Activated CD4-positive, alpha-beta memory T cell treated with anti-CD3 and anti-CD28 coated beads for 36 hours (primary cell): ENCODE measurements at regions not wholly inside any gene's neighbourhood (a gene's known extent, or its start where the extent isn't known, plus 50 kb on each side); places are given as distances from the start of the nearest gene placed in this dataset.
A peak's percentile ranks its signal among the peaks of the same experiment; 100 is the strongest.

Experiments used
- CTCF ChIA-PET: fragments of 350-600 bp; sonication (Branson Sonifier 250); formaldehyde crosslinking; loops from one replicate; lab custom pipeline; 2021; ENCODE audit warnings: antibody characterized with exemption, inconsistent platforms; lab: Charles Lee
- POLR2A ChIA-PET: fragments of 350-600 bp; sonication (Branson Sonifier 250); formaldehyde crosslinking; loops from one replicate; lab custom pipeline; 2021; ENCODE audit warnings: antibody characterized with exemption; lab: Charles Lee
- DNase-seq: peaks from one replicate; pipeline ENCODE4 v3.0.0-alpha.2; 2020
- H3K27ac Mint-ChIP-seq: one replicate; pipeline ENCODE4 v1.8.0; 2021; ENCODE audit warnings: mixed read lengths
- H3K27me3 Mint-ChIP-seq: one replicate; pipeline ENCODE4 v1.8.0; 2021; ENCODE audit warnings: mixed read lengths
- H3K36me3 Mint-ChIP-seq: one replicate; pipeline ENCODE4 v1.8.0; 2021; ENCODE audit warnings: mixed read lengths
- H3K4me1 Mint-ChIP-seq: one replicate; pipeline ENCODE4 v1.8.0; 2021; ENCODE audit warnings: low read depth, mixed read lengths
- H3K4me3 Mint-ChIP-seq: one replicate; pipeline ENCODE4 v1.8.0; 2021; ENCODE audit warnings: mild to moderate bottlenecking, mixed read lengths
- H3K9me3 Mint-ChIP-seq: one replicate; pipeline ENCODE4 v1.8.0; 2021; ENCODE audit warnings: mixed read lengths
- intact Hi-C: fragments of 100-400 bp; cut with micrococcal nuclease; formaldehyde crosslinking; loops from one replicate; pipeline ENCODE4 v1.15.1; 2023

DNA sequence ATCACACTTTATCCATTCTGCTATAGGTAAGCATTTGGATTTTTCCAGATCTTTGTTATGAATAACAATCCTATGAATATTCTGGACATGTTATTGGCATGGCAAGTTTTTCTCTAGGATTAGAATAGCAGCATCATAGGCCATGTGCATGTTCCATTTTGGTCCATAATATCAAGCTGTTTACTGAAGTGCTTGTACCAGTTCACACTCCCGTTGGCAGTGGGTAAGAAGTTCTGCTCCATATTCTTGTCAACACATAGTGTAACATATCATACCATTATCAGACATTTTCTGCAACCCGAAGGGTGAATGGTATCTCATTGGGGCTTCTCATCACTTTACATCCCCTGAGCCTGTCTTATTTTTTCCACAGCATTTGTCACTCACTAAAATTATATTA, 661.9 kb upstream of the SALL1 start:
- peaks cover 11% of the 10 kb centered on the region for H3K9me3 Mint-ChIP-seq
- no peaks in the 10 kb centered on the region for H3K4me1 Mint-ChIP-seq
- intact Hi-C loops: no loop called here
- H3K36me3 Mint-ChIP-seq: no peaks in the 10 kb centered on the region
- H3K4me3 Mint-ChIP-seq: no peak overlapping the region
- CTCF ChIA-PET: no interaction called here
- DNase-seq: no peak
- H3K27me3 Mint-ChIP-seq: no peaks in the 10 kb centered on the region
- H3K27ac Mint-ChIP-seq: no peak overlapping the region
- POLR2A ChIA-PET: no interaction called here

DNA sequence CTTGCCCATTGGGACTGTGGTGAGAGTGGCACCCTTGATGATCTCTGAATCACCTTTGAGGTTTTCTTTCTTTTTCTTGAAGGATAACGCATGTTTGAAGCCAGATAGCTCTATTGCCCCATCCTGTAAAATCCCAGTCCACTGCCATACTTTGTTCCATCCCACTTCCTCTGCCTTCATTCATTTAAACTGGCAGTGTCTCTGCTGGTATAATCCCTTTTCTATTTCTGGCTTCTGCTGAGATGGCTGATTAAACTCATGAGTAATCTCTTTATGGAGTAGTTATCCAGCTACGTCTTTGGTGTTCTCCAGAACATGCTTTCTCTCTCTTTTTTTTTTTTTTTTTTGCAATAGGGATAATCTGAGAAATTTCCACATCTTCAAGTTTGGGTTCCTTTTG, 656.5 kb upstream of the SALL1 start:
- H3K4me3 Mint-ChIP-seq: no peak overlapping the region
- no peaks in the 10 kb centered on the region for H3K36me3 Mint-ChIP-seq
- POLR2A ChIA-PET: no interaction called here
- intact Hi-C loops: no loop called here
- CTCF ChIA-PET: no interaction called here
- no peak overlapping the region for H3K27ac Mint-ChIP-seq
- H3K4me1 Mint-ChIP-seq: no peaks in the 10 kb centered on the region
- no peaks in the 10 kb centered on the region for H3K27me3 Mint-ChIP-seq
- DNase-seq: no peak
- peaks cover 3% of the 10 kb centered on the region for H3K9me3 Mint-ChIP-seq

GRCh38 chr16:51801635-51802034, 650.6 kb upstream of the SALL1 start:
- no peak for DNase-seq
- Mint-ChIP-seq H3K36me3 (no peaks in the 10 kb centered on the region), H3K27me3 (no peaks in the 10 kb centered on the region), H3K4me3 (no peak overlapping the region), H3K27ac (no peak overlapping the region), H3K9me3 (peaks cover 4% of the 10 kb centered on the region), H3K4me1 (no peaks in the 10 kb centered on the region)
- ChIA-PET CTCF (no interaction called here), POLR2A (no interaction called here)
- intact Hi-C loops: no loop called here

DNA sequence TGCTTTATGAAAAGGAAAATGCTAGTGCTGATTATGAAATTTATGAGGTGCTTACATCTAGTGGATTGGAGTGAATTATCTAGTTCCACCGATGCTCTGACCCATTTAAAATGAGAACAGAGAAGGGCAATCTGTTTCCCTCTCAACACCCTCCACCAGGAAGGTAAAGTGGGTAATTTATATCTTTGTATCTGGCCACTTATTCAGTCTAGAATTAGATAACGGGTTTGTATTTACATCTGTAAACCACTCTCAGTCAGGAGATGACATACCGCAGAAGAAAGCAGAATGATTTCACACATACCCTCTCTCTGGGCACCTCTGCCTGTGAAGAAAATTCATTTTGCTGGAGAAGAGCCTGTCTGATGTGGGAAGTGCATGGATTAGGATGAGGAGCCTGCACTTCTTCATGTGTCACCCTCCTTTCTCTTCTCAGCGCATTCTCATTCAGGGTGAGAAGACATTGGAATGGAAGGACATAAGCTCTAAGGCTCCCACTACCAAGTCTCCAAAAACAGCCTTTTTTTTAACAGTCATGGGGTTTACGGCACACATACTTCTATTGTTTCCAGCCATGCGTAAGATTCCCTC, 646.7 kb upstream of the SALL1 start:
- H3K27ac Mint-ChIP-seq: no peak overlapping the region

GRCh38 chr16:51779240-51779639, 628.2 kb upstream of the SALL1 start:
- H3K27ac Mint-ChIP-seq: no peak overlapping the region
- intact Hi-C loops: no loop called here
- H3K27me3 Mint-ChIP-seq: no peaks in the 10 kb centered on the region
- no peaks in the 10 kb centered on the region for H3K36me3 Mint-ChIP-seq
- CTCF ChIA-PET: no interaction called here
- H3K4me1 Mint-ChIP-seq: no peaks in the 10 kb centered on the region
- H3K9me3 Mint-ChIP-seq: peaks cover 2% of the 10 kb centered on the region
- POLR2A ChIA-PET: no interaction called here
- no peak for DNase-seq
- no peak overlapping the region for H3K4me3 Mint-ChIP-seq

More for the DNA sequence above, 646.7 kb upstream of the SALL1 start:
- POLR2A ChIA-PET: no interaction called here
- no peak for DNase-seq
- CTCF ChIA-PET: no interaction called here
- Mint-ChIP-seq H3K9me3 (peaks cover 4% of the 10 kb centered on the region), H3K27me3 (no peaks in the 10 kb centered on the region), H3K4me1 (no peaks in the 10 kb centered on the region), H3K4me3 (no peak overlapping the region), H3K36me3 (no peaks in the 10 kb centered on the region)
- intact Hi-C loops: no loop called here

GRCh38 chr16:51773071-51773890, 622.2 kb upstream of the SALL1 start:
- H3K27ac Mint-ChIP-seq: no peak overlapping the region
- no peak for DNase-seq
- POLR2A ChIA-PET: no interaction called here
- no peaks in the 10 kb centered on the region for H3K36me3 Mint-ChIP-seq
- intact Hi-C loops: no loop called here
- H3K4me1 Mint-ChIP-seq: no peaks in the 10 kb centered on the region
- H3K9me3 Mint-ChIP-seq: peaks cover 3% of the 10 kb centered on the region
- no peak overlapping the region for H3K4me3 Mint-ChIP-seq
- CTCF ChIA-PET: interaction anchor here (0.7 kb wide), 1 partner anchor 13 kb away, joined by 3 read pairs; no protein-coding TSS in a partner anchor
- H3K27me3 Mint-ChIP-seq: no peaks in the 10 kb centered on the region

GRCh38 chr16:51766739-51767138, 615.7 kb upstream of the SALL1 start:
- ChIA-PET CTCF (no interaction called here), POLR2A (no interaction called here)
- H3K27ac Mint-ChIP-seq: no peak overlapping the region
- H3K27me3 Mint-ChIP-seq: peaks cover 3% of the 10 kb centered on the region
- DNase-seq: no peak
- no peaks in the 10 kb centered on the region for H3K36me3 Mint-ChIP-seq
- H3K4me3 Mint-ChIP-seq: no peak overlapping the region
- H3K4me1 Mint-ChIP-seq: no peaks in the 10 kb centered on the region
- intact Hi-C loops: no loop called here
- peaks cover 3% of the 10 kb centered on the region for H3K9me3 Mint-ChIP-seq

- intact Hi-C loops: no loop called here
- no peaks in the 10 kb centered on the region for H3K4me1 Mint-ChIP-seq
- ChIA-PET CTCF (no interaction called here), POLR2A (no interaction called here)
- H3K4me3 Mint-ChIP-seq: no peak overlapping the region
- H3K9me3 Mint-ChIP-seq: no peaks in the 10 kb centered on the region
- H3K36me3 Mint-ChIP-seq: no peaks in the 10 kb centered on the region
- no peak for DNase-seq
- H3K27me3 Mint-ChIP-seq: peaks cover 3% of the 10 kb centered on the region
- no peak overlapping the region for H3K27ac Mint-ChIP-seq
Measured at GRCh38 chr16:51763072-51763661, 612.1 kb upstream of the SALL1 start.

DNA sequence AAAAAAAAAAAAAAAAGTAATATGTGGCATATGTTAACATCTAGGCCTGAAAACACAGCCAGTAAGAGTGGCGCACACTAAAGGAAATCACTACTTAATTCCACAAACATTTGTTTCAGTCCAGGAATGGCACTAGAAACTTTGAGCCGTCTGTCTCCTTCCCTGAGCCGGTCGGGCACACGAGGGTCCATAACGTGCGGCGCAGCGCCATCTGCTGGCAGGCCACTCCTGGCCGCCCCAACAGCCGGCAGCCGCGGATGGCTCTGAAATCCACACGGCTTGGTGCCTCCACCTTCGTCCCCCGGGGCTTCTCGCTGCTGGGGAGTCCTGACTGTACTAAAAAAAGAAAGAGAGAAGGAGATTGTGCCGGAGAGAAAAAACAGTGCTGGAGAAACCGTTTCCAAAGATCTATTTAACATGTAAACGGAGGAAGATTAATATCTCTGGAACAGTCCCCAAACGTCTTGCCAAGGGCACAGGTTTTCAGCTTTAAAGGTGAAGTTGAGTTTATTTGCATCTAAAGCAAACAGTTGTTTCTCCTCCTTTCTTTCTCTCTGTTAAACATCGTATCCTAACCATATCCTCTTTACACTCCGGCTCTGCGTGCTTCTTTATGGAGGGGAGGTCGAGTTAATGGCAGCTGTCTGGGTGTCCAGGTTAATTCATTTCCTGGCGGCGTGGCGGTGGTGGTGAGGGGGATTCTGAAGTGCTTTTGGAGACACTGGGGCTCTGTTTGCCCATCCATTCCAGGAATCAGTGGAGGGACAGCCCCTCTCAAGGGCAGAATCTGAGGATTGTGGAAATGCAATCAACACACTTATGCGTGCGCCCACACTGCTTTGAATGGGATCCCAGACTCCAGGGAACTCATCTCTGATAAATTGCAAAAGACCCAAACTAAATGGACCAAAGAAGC, 611.3 kb upstream of the SALL1 start:
- no peak overlapping the region for H3K4me3 Mint-ChIP-seq
- H3K27ac Mint-ChIP-seq: no peak overlapping the region
- ChIA-PET CTCF (no interaction called here), POLR2A (no interaction called here)
- peaks cover 3% of the 10 kb centered on the region for H3K27me3 Mint-ChIP-seq
- peak; percentile 60 for DNase-seq
- no peaks in the 10 kb centered on the region for H3K36me3 Mint-ChIP-seq
- intact Hi-C loops: no loop called here
- no peaks in the 10 kb centered on the region for H3K9me3 Mint-ChIP-seq
- H3K4me1 Mint-ChIP-seq: no peaks in the 10 kb centered on the region

- CTCF ChIA-PET: interaction anchor here (1.3 kb wide), 1 partner anchor 13 kb away, joined by 3 read pairs; no protein-coding TSS in a partner anchor
- peaks cover 3% of the 10 kb centered on the region for H3K27me3 Mint-ChIP-seq
- H3K4me1 Mint-ChIP-seq: no peaks in the 10 kb centered on the region
- no peak overlapping the region for H3K4me3 Mint-ChIP-seq
- intact Hi-C loops: no loop called here
- H3K36me3 Mint-ChIP-seq: no peaks in the 10 kb centered on the region
- no peaks in the 10 kb centered on the region for H3K9me3 Mint-ChIP-seq
- DNase-seq: no peak
- H3K27ac Mint-ChIP-seq: no peak overlapping the region
- POLR2A ChIA-PET: no interaction called here
Measured at GRCh38 chr16:51761001-51761400, 609.9 kb upstream of the SALL1 start.

DNA sequence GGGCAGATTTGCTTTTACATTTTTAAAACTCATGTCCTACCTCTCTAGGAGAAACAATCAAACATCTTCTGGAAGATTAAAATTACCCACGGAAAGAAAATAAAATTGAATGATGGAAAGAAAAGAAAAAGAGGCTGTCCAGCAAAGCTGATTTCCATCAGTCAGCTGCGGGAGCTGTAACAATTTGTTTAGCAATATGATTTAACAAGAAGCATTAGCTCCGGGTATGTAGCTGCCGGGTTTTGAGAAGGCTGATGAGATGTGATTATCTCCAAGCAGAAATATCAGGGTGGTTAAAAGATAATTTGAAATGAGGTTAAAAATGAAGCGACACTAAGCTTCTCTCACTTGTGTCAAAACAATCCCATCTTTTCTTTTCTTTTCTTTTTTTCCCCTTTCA, 608.9 kb upstream of the SALL1 start:
- Mint-ChIP-seq H3K9me3 (peaks cover 2% of the 10 kb centered on the region), H3K4me1 (no peaks in the 10 kb centered on the region), H3K27ac (no peak overlapping the region), H3K36me3 (no peaks in the 10 kb centered on the region), H3K4me3 (no peak overlapping the region), H3K27me3 (peaks cover 3% of the 10 kb centered on the region)
- ChIA-PET CTCF (interaction anchor here (1.3 kb wide), 1 partner anchor 14 kb away, joined by 3 read pairs; no protein-coding TSS in a partner anchor), POLR2A (no interaction called here)
- intact Hi-C loops: no loop called here
- DNase-seq: no peak

GRCh38 chr16:51759329-51759728, 608.3 kb upstream of the SALL1 start:
- Mint-ChIP-seq H3K27ac (no peak overlapping the region), H3K36me3 (no peaks in the 10 kb centered on the region), H3K27me3 (peaks cover 3% of the 10 kb centered on the region), H3K9me3 (peaks cover 2% of the 10 kb centered on the region), H3K4me1 (no peaks in the 10 kb centered on the region), H3K4me3 (no peak overlapping the region)
- ChIA-PET CTCF (no interaction called here), POLR2A (no interaction called here)
- no peak for DNase-seq
- intact Hi-C loops: no loop called here
